HG03280 (cell line): ENCODE measurements at regions not wholly inside any gene's neighbourhood (a gene's known extent, or its start where the extent isn't known, plus 50 kb on each side); places are given as distances from the start of the nearest gene placed in this dataset.

ENCODE experiments used
- ATAC-seq: cut with Tn5 transposase; IDR thresholded peaks from one replicate; pipeline ENCODE4 v1.9.1; 2021; ENCODE audit warnings: mild to moderate bottlenecking, moderate library complexity; ENCODE audit not compliant: unreplicated experiment

- no peak for ATAC-seq
Measured at GRCh38 chr20:48571949-48572847, 255.6 kb downstream of the PREX1 start.

DNA sequence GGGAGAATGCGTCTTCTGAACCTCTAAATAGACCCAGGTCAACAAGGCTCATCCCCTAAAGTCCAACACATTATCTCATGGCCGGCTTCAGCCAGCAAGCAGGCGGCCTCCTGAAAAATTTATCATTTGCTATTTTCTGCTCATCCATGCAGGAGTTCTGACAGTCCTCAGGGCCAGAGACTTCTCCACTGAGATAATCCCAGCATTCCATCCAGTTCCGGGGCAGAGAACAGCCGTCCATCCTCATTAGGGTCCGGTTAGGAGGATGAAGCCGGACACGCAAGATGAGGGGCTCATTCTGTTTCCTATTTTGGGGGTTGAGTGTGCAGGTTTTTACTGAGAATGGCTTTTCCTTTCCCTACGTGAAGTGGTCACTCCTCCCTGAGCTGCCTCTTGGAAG is 258.1 kb downstream of the PREX1 start:
- ATAC-seq: no peak

DNA sequence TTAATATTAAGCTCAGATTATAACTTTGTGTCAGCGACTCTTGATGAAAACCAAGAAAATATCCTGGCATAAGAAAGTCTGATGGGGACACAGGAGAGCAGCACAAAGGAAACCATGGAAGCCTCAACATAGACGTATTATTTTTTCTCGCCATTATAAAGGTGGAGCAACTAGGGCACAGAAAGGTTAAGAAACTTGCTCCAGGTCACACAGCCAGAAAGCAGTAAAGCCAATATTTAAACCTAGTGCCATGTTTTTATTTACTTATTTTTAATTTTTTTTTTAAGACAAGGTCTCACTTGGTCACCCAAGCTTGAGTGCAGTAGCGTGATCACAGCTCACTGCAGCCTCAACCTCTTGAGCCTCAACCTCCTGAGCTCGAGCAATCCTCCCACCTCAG is 259.3 kb downstream of the PREX1 start:
- ATAC-seq: no peak

DNA sequence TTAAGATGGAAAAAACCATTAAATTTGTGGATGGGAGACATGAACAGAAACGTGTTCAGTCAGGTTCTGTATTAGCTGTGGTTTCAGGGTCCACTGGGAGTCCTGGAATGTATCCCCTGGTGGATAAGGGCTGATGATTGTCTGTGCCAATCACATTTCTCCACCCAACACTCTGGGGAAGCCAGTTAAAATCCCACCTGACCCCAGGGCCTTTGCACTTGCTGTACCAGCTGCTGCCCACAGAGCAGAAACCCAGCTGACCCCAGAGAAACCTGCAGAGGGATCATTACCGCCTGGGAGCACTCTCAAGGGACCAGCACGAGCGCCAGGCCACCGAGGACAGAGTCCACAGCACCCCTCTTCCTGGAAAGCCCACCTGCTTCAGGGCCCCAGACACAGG is 260.7 kb downstream of the PREX1 start:
- ATAC-seq: no peak

DNA sequence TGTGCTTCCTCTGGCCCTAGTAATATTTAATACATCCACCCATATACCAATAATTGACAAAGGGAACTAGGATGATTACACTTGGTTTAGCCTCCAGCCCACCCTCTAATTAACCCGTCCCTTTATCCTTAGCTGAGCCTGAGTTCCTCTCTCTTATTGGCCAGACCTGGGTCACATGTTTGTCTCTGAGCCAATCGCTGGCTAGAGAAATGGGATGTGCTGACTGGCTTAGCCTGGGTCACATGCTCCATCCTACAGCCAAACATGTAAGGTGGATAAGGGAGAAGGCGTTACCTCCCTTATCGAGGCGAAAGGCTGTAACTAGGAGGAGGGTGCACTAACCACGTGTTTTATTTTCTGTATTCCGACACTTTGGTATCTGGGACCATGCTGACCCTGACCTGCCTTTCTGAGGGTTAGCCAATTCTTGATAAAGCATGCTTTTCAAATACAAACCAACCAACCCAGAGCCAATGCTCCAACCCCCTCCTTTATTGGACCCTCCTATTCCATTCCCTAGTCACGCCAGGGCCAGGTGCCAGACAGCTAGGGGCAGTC is 262.7 kb downstream of the PREX1 start:
- ATAC-seq: no peak

DNA sequence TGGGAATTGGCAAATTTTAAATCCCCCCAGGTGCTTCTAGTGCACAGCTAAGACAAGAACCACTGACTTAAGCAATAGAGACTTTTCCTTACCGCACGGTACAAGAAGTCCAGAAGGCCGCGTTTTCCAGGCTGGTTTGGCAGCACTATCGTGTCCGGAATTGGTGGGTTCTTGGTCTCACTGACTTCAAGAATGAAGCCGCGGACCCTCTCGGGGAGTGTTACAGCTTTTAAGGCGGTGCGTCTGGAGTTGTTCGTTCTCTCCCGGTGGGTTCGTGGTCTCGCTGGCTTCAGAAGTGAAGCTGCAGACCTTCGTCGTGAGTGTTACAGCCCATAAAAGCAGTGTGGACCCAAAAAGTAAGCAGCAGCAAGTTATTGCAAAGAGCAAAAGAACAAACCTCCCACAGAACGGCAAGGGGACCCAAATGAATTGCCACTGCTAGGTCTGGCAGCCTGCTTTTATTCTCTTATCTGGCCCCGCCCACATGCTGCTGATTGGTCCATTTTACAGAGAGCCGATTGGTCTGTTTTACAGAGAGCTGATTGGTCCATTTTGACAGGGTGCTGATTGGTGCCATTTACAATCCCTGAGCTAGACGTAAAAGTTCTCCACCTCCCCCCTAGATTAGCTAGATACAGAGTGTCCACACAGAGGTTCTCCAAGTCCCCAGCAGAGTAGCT is 264.5 kb downstream of the PREX1 start:
- no peak for ATAC-seq

DNA sequence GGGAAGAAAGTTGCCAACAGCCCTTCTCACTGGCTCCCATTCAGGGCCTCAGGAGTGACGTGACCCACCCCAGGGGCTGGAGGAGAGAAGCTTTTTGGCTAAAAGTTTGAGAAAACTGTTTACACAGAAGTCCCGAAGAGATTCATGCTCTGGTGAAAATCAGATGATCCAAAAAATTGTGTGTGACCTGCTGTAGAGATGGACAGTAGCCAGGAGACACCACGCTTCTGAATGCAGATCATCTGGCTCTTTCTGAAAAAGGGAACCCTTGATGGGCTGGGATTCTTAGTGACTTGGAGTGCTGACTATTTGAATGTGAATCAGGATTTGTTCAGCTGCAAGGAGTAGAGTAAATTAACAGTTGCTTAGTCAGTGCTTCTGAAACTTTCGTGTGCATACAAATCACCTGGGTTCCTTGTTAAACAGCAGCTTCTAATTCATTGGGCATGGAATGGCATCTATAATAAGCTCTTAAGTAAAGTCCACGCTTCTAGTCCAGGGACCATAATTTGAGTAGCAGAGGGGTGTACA is 265.1 kb downstream of the PREX1 start:
- ATAC-seq: no peak

GRCh38 chr20:48558906-48559305 is 268.9 kb downstream of the PREX1 start:
- ATAC-seq: no peak

- ATAC-seq: no peak
Measured at GRCh38 chr20:48557380-48557779, 270.4 kb downstream of the PREX1 start.

GRCh38 chr20:48556956-48557355 is 270.8 kb downstream of the PREX1 start:
- no peak for ATAC-seq

DNA sequence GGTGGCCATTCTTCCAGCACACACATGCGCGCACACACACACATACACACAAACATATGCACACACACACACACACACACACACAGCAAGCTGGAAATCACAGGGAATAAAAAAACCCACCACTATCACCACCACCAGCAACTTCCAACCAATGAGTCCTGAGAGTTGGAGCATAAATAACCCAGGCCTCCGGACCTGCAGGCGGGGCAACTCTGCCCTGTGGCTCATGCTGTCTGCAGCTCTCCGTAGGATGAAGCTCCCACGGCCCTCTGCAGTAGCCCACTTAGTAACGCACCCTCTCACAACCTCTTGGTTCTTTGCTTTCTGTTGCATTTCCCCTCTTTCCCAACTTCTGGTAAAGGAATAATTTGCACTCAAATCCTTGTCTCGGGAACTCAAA is 275.2 kb downstream of the PREX1 start:
- ATAC-seq: no peak

DNA sequence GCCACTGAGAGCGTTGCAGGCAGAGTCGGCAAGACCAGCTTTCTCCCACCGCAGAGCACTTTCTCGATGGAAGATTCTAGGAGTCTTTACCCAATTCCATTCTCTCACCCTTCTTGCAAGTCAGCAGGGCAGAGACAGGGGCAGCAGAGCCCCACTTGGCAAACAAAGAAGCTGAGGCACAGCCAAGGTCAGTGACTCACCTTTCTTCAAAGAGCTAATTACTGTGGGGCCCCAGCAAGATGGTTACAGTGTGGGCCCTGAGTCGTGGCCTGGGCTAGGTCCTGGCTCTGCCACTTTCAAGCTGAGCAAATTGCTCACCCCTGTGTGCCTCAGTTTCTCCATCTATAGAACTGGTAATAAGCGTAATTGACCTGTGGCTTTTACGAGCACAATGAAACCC is 277.0 kb downstream of the PREX1 start:
- ATAC-seq: no peak

DNA sequence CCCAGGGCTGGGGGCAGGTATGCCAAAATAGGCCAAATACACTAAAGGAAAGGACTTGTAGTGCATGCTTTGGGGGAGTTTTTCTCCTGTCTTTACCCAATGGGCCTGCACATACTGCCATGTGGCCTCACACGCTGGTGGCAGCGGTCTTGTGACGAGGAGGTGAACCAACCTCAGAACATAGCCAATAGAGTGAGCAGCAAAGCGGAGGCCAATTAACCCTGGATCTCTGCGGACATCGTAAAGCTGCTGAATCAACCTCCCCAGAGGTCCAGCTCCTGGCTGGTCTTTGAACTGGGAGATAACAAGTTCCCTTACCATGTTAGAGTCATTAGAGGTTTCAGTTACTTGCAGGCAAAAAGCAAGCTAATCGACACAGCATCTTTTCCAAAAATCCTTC is 280.1 kb downstream of the PREX1 start:
- no peak for ATAC-seq

DNA sequence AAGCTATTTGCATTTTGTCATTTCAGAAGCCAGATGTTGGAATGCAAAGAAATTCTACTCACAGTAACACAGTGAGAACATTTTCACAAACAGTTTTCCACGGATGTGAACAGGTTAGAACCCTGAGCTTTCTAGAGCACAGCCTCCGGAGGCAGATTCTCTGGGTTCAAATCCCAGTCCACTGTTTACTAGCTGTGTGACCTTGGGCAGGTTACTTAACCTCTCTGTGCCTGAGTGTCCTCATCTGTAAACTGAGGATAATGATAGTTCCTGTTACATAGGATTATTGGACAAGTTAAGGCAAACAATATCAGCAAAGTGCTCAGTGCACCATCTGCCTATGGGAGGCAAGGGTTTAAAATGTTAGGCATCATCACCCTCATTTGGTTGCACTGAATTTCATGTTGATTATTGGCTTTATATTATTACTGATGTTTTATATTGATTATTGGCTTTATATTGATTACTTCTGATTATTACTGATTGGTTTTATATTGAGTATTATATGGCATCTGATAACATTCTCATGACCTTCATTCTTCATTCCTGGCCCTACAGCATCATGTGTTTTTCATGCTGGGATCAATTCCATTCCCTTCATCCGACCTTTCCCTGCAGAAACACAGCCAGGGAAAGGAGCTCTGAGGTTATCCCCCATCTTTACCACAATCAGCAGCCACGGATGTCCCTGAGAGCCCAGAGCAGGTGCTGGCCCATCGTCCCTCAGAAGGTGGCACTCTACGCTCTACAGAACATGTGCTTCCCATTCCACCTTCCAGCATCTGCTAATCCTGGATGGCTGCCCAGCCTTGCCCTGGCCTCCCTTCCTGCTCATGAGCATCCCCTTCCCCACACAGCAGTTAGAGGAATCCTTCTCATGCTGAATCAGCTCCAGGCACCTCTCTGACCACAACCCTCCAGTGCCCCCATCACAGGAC is 283.1 kb downstream of the PREX1 start:
- no peak for ATAC-seq

- ATAC-seq: no peak
Measured at GRCh38 chr20:48541581-48542071, 286.2 kb downstream of the PREX1 start.

GRCh38 chr20:48538856-48539255 is 288.9 kb downstream of the PREX1 start:
- no peak for ATAC-seq

GRCh38 chr20:48538058-48538825 is 289.6 kb downstream of the PREX1 start:
- no peak for ATAC-seq

GRCh38 chr20:48536206-48536605 is 291.6 kb downstream of the PREX1 start:
- no peak for ATAC-seq

- no peak for ATAC-seq
Measured at GRCh38 chr20:48535556-48535955, 292.2 kb downstream of the PREX1 start.

DNA sequence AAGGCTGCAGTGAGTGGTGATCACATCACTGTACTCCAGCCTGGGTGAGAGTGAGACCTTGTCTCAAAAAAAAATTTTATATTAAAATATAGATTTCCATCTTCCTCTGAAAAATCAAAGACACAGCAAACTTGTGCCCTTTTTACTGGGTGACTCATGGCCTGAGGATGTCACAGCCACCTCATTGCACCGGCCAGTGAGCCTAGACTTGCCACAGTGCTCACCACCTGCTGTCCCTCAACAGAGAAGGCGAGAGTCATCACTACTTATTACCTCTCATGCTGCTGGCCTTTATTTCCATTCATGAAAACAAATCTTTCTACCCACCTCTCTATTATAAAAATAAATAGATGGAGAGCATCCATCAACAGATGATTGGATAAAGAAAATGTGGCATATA is 295.8 kb downstream of the PREX1 start:
- no peak for ATAC-seq
